WERI-Rb-1 (cell line): ENCODE measurements at regions not wholly inside any gene's neighbourhood (a gene's known extent, or its start where the extent isn't known, plus 50 kb on each side); places are given as distances from the start of the nearest gene placed in this dataset.

Experiments used
- DNase-seq: peaks from one replicate; pipeline ENCODE4 v3.0.0-alpha.2; 2020
- H3K27ac ChIP-seq: fragments of 250-450 bp; sonication (Bioruptor Pico); 2 replicates; pipeline ENCODE4 v1.5.1; 2020; ENCODE audit warnings: mild to moderate bottlenecking, moderate library complexity
- H3K27me3 ChIP-seq: fragments of 250-450 bp; sonication (Bioruptor Pico); 2 replicates; pipeline ENCODE4 v1.5.1; 2021; ENCODE audit warnings: mild to moderate bottlenecking, low read depth, moderate library complexity; ENCODE audit not compliant: insufficient read depth, severe bottlenecking
- H3K36me3 ChIP-seq: fragments of 250-450 bp; sonication (Bioruptor Pico); 2 replicates; pipeline ENCODE4 v1.5.1; 2020; ENCODE audit warnings: mild to moderate bottlenecking, moderate library complexity
- H3K4me3 ChIP-seq: 2 replicates; pipeline ENCODE4 v1.5.1; 2011; ENCODE audit warnings: low read depth, mild to moderate bottlenecking, control low read depth, low read length
- H3K9me3 ChIP-seq: fragments of 250-450 bp; sonication (Bioruptor Pico); 2 replicates; pipeline ENCODE4 v1.5.1; 2021; ENCODE audit warnings: mild to moderate bottlenecking, moderate library complexity; ENCODE audit not compliant: severe bottlenecking
- TF ChIP-seq, protein P1 (sequence below): IDR thresholded peaks from 2 replicates; pipeline ENCODE4 v1.5.1; 2011; ENCODE audit warnings: low read depth, mild to moderate bottlenecking, control low read depth, inconsistent platforms, low read length

DNA sequence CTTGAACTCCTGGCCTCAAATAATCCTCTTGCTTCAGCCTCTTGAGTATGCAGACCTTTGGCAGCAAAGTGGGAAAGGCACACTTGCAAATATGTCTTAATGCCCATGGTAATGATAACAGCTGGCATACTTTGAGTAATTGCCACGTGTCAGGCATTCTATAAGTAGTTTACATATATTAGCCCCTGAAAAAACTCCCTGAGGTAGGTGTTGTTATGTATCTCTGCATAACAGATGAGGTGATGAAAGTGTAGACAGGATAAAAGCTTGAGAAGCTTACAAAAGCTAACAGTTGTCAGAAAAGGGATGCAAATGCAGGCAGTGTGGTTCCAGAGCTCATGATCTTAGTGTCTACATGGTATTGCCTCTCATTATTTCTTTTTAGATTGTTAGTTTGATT, 291.1 kb upstream of the C11orf87 start:
- H3K9me3 ChIP-seq = peaks cover 6% of the 10 kb centered on the region
- DNase-seq = no peak
- H3K27ac ChIP-seq = no peak overlapping the region
- TF ChIP-seq, protein P1, sequence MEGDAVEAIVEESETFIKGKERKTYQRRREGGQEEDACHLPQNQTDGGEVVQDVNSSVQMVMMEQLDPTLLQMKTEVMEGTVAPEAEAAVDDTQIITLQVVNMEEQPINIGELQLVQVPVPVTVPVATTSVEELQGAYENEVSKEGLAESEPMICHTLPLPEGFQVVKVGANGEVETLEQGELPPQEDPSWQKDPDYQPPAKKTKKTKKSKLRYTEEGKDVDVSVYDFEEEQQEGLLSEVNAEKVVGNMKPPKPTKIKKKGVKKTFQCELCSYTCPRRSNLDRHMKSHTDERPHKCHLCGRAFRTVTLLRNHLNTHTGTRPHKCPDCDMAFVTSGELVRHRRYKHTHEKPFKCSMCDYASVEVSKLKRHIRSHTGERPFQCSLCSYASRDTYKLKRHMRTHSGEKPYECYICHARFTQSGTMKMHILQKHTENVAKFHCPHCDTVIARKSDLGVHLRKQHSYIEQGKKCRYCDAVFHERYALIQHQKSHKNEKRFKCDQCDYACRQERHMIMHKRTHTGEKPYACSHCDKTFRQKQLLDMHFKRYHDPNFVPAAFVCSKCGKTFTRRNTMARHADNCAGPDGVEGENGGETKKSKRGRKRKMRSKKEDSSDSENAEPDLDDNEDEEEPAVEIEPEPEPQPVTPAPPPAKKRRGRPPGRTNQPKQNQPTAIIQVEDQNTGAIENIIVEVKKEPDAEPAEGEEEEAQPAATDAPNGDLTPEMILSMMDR = no peak
- no peaks in the 10 kb centered on the region for H3K36me3 ChIP-seq
- H3K4me3 ChIP-seq = no peak overlapping the region
- no peaks in the 10 kb centered on the region for H3K27me3 ChIP-seq

DNA sequence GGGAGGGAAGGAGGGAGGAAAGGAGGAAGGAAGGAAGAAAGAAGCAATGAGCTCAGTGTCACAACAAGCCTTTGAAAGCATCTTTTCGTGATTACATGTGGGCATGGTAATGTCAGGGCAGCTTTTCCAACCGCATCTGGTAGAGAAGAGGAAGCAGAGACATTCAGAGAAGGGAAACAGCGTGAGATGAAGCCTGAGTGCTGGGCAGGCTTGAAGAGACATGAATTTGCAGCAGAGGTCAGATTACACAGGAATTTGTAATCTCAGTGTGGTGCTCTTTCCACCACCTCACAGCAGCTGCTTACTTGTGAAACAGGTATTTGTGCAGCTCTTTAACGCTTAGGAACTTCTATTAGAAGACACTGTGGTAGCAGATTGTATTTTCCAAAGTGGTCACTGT, 289.5 kb upstream of the C11orf87 start:
- no peaks in the 10 kb centered on the region for H3K36me3 ChIP-seq
- TF ChIP-seq, protein P1 = no peak
- H3K9me3 ChIP-seq = peaks cover 6% of the 10 kb centered on the region
- no peak overlapping the region for H3K27ac ChIP-seq
- H3K4me3 ChIP-seq = no peak overlapping the region
- H3K27me3 ChIP-seq = no peaks in the 10 kb centered on the region
- DNase-seq = no peak

DNA sequence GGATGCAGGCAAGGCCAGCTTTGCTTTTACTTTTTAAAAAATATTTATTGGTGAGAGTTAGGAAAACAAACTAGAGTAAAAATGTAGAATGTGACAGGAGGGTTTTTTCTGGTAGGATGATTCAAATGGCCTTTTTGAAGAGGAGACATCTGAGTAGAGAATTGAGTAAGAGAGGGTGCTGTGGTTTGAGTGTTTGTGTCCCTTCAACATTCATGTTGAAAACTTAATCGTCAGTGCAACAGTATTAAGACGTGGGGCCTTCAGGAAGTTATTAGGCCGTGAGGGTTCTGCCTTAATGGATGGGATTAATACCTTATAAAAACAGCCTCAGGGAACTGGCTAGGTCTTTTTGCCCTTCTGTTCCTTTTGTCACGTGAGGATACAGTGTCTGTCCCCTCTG, 288.8 kb upstream of the C11orf87 start:
- Histone ChIP-seq H3K9me3 (peaks cover 6% of the 10 kb centered on the region), H3K27me3 (no peaks in the 10 kb centered on the region), H3K36me3 (no peaks in the 10 kb centered on the region), H3K4me3 (no peak overlapping the region), H3K27ac (no peak overlapping the region)
- DNase-seq = no peak
- TF ChIP-seq, protein P1 = no peak

DNA sequence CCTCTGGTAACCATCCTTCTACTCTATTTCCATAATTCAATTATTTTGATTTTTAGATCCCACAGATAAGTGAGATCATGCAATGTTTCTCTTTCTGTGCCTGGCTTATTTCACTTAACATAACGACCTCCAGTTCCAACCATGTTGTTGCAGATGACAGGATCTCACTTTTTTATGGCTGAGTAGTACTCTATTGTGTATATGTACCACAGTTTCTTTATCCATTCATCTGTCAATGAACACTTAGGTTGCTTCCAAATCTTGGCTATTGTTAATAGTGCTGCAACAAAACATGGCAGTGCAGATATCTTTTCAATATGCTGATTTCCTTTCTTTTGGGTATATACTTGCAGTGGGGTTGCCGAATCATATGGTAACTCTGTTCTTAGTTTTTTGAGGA, 286.4 kb upstream of the C11orf87 start:
- Histone ChIP-seq H3K27ac (no peak overlapping the region), H3K9me3 (peaks cover 6% of the 10 kb centered on the region), H3K27me3 (no peaks in the 10 kb centered on the region), H3K36me3 (no peaks in the 10 kb centered on the region), H3K4me3 (no peak overlapping the region)
- DNase-seq = no peak
- TF ChIP-seq, protein P1 = no peak

DNA sequence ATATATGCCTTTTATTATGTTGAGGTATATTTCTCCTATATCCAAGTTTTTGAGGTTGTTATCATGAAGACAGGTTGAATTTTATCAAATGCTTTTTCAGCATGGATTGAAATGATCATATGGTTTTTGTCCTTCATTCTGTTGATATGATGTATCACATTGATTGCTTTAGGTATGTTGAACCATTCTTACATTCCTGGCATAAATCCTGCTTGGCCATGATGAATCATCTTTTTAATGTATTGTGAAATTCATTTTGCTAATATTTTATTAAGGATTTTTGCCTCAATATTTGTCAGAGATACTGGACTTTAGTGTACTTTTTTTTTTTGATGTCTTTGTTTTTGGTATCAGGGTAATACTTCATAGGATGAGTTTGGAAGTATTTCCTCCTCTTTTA, 283.8 kb upstream of the C11orf87 start:
- peaks cover 6% of the 10 kb centered on the region for H3K9me3 ChIP-seq
- TF ChIP-seq, protein P1 = no peak

DNA sequence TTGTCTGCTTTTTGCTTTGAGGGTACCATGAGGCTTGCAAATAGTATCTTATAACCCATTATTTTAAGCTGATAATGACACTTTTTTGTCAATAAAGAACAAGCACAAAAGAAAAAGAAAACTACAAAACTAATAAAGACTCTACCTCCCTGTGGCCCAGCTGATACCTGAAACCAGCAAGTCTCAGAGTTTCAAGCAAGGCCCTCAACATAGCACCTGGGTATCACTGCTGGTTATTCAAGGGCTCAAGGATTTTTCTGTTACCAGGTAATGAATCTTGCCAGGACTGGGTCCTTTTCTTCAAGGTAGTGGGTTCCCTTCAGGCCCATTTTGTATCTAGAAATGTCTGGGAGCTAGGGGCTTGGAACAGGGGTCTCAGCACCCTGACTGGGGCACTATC, 281.6 kb upstream of the C11orf87 start:
- no peak for DNase-seq
- H3K27ac ChIP-seq = no peak overlapping the region

More for the DNA sequence above, 283.8 kb upstream of the C11orf87 start:
- no peaks in the 10 kb centered on the region for H3K27me3 ChIP-seq
- H3K27ac ChIP-seq = no peak overlapping the region
- DNase-seq = no peak
- no peak overlapping the region for H3K4me3 ChIP-seq
- no peaks in the 10 kb centered on the region for H3K36me3 ChIP-seq

More for the DNA sequence above, 281.6 kb upstream of the C11orf87 start:
- H3K27me3 ChIP-seq = no peaks in the 10 kb centered on the region
- H3K4me3 ChIP-seq = no peak overlapping the region
- no peaks in the 10 kb centered on the region for H3K36me3 ChIP-seq
- TF ChIP-seq, protein P1 = no peak
- peaks cover 4% of the 10 kb centered on the region for H3K9me3 ChIP-seq
